K562 (cell line): ENCODE measurements at regions not wholly inside any gene's neighbourhood (a gene's known extent, or its start where the extent isn't known, plus 50 kb on each side); places are given as distances from the start of the nearest gene placed in this dataset.

ENCODE experiments used
- ATAC-seq: fragments of 200-7000 bp; cut with Tn5 transposase; 3 replicates; pipeline ENCODE4 v1.9.1; 2020; ENCODE audit warnings: moderate library complexity
- BruUV-seq: library from RNA; stranded (reverse); fragments of 400-500 nt; replicated peaks from 2 replicates; lab custom pipeline; 2021; lab: Mats Ljungman, UMichigan
- CTCF ChIA-PET: fragments of 300-600 bp; formaldehyde crosslinking; extraction: SDS; loops from one replicate; lab custom pipeline; 2021; ENCODE audit warnings: low intra/inter-chr PET ratio; lab: Yijun Ruan, JAX
- POLR2A ChIA-PET: fragments of 300-600, 350-650 bp; sonication (Branson Sonifier 250); formaldehyde crosslinking; extraction: SDS; loops from one replicate; lab custom pipeline; 2021; ENCODE audit warnings: antibody characterized with exemption, inconsistent platforms; lab: Yijun Ruan, JAX
- DNase-seq, 4 experiments: peaks; one replicate each; pipeline versions ENCODE4 v3.0.0 to v3.0.0-alpha.2; 2011 to 2018; ENCODE audit warnings: low spot score in 3 of 4, mixed read lengths in 3 of 4; ENCODE audit errors: extremely low read depth in 1 of 4
- FAIRE-seq: peaks from 2 replicates; lab custom pipeline; 2011; peaks lifted over from hg19 to GRCh38; lab: Jason Lieb, UNC
- H2AFZ ChIP-seq: 2 replicates; pipeline ENCODE4 v1.6.0; 2011; ENCODE audit warnings: low read depth, low read length, control low read depth, inconsistent platforms
- H3K27ac ChIP-seq: fragments of 200-600 bp; 3 replicates; pipeline ENCODE4 v1.8.0; 2011; ENCODE audit warnings: low read depth, mild to moderate bottlenecking, control low read depth, inconsistent platforms, low read length, moderate library complexity, mixed read lengths; ENCODE audit errors: extremely low read depth
- H3K27me3 ChIP-seq, 2 experiments: fragments of 300-600 bp in 1 of 2; 2 replicates in 1 of 2; 3 replicates in 1 of 2; pipeline versions ENCODE4 v1.6.0 to v1.8.0; 2011; ENCODE audit warnings: inconsistent platforms in 2 of 2, low read length in 2 of 2, mild to moderate bottlenecking in 1 of 2, mixed read lengths in 1 of 2, moderate library complexity in 1 of 2; ENCODE audit not compliant: control insufficient read depth in 2 of 2, insufficient read depth in 2 of 2
- H3K36me3 ChIP-seq: fragments of 300-600 bp; 3 replicates; pipeline ENCODE4 v1.8.0; 2011; ENCODE audit warnings: mild to moderate bottlenecking, low read length, inconsistent platforms; ENCODE audit not compliant: control insufficient read depth, insufficient read depth
- H3K4me1 ChIP-seq, 2 experiments: fragments of 200-600 bp in 1 of 2; replicated peaks in 1 of 2; 2 replicates in 1 of 2; 3 replicates in 1 of 2; pipeline versions ENCODE4 v1.5.1 to v1.8.0; 2011; ENCODE audit warnings: inconsistent platforms in 2 of 2, low read length in 2 of 2, mild to moderate bottlenecking in 1 of 2, mixed read lengths in 1 of 2, moderate library complexity in 1 of 2; ENCODE audit not compliant: control insufficient read depth in 2 of 2, insufficient read depth in 2 of 2
- H3K4me2 ChIP-seq: 2 replicates; pipeline ENCODE4 v1.6.1; 2011; ENCODE audit warnings: low read length, control low read depth, inconsistent platforms, mixed read lengths; ENCODE audit not compliant: insufficient read depth
- H3K4me3 ChIP-seq: fragments of 200-600 bp; sonication (generic), shearing (Covaris generic); 2 replicates; pipeline ENCODE4 v1.5.1; 2016; ENCODE audit warnings: control low read depth, inconsistent platforms
- H3K79me2 ChIP-seq: fragments of 200-600 bp; 3 replicates; pipeline ENCODE4 v1.8.0; 2011; ENCODE audit warnings: low read length, inconsistent platforms; ENCODE audit not compliant: control insufficient read depth, insufficient read depth
- H3K9ac ChIP-seq, 2 experiments: 2 replicates each; pipeline versions ENCODE4 v1.6.0 to v1.6.1; 2011; ENCODE audit warnings: low read depth in 2 of 2, low read length in 2 of 2, control low read depth in 1 of 2, inconsistent platforms in 1 of 2, mild to moderate bottlenecking in 1 of 2, mixed read lengths in 1 of 2; ENCODE audit not compliant: insufficient read depth in 1 of 2
- H3K9me1 ChIP-seq: one replicate; pipeline ENCODE4 v1.6.0; 2011; ENCODE audit warnings: inconsistent platforms, mild to moderate bottlenecking, low read length, moderate library complexity; ENCODE audit not compliant: control insufficient read depth, insufficient read depth
- H3K9me3 ChIP-seq: replicated peaks from 2 replicates; pipeline ENCODE4 v1.5.1; 2011; ENCODE audit warnings: low read depth, low read length, inconsistent platforms; ENCODE audit not compliant: control insufficient read depth, insufficient read depth
- H4K20me1 ChIP-seq: replicated peaks from 2 replicates; pipeline ENCODE4 v1.6.1; 2011; ENCODE audit warnings: low read length, inconsistent platforms, mixed read lengths; ENCODE audit not compliant: control insufficient read depth, insufficient read depth
- CTCF ChIP-seq, 3 experiments: IDR thresholded peaks in 2 of 3; conservative IDR thresholded peaks in 1 of 3; 2 replicates each; pipeline ENCODE4 v1.5.1; 2011 to 2012; ENCODE audit warnings: low read length in 3 of 3, mild to moderate bottlenecking in 3 of 3, control low read depth in 2 of 3, improper control_type of control experiment in 1 of 3, inconsistent platforms in 1 of 3, low read depth in 1 of 3, mixed read lengths in 1 of 3, moderate library complexity in 1 of 3; ENCODE audit not compliant: insufficient read depth in 2 of 3
- HDAC8 ChIP-seq: fragments of 450-650 bp; IDR thresholded peaks from 2 replicates; pipeline ENCODE4 v1.6.1; 2016; ENCODE audit warnings: mild to moderate bottlenecking, missing genetic modification characterization, moderate library complexity, missing compliant biosample characterization
- MAX ChIP-seq: sonication (generic); formaldehyde crosslinking; IDR thresholded peaks from 2 replicates; pipeline ENCODE4 v1.9.0; 2022; ENCODE audit warnings: mild to moderate bottlenecking, missing genetic modification reagents
- MEF2D ChIP-seq: conservative IDR thresholded peaks from 2 replicates; pipeline ENCODE4 v1.6.1; 2016; ENCODE audit warnings: low read depth, missing genetic modification characterization, missing compliant biosample characterization
- MTA3 ChIP-seq: fragments of 450-650 bp; formaldehyde crosslinking; IDR thresholded peaks from 2 replicates; pipeline ENCODE4 v1.6.1; 2017; ENCODE audit warnings: mild to moderate bottlenecking, borderline replicate concordance
- MYNN ChIP-seq, 2 experiments: sonication (generic); formaldehyde crosslinking in 1 of 2; IDR thresholded peaks; 2 replicates each; pipeline versions ENCODE4 v1.5.0 to v1.6.1; 2016 to 2020; ENCODE audit warnings: antibody characterized with exemption in 1 of 2, missing genetic modification reagents in 1 of 2
- POLR2AphosphoS5 ChIP-seq: IDR thresholded peaks from 2 replicates; pipeline ENCODE4 v1.6.1; 2011; ENCODE audit warnings: mild to moderate bottlenecking, low read depth, low read length, moderate library complexity; ENCODE audit not compliant: control insufficient read depth, insufficient read depth
- RFX1 ChIP-seq: fragments of 450-650 bp; IDR thresholded peaks from 2 replicates; pipeline ENCODE4 v1.6.1; 2016; ENCODE audit warnings: mild to moderate bottlenecking, moderate library complexity
- ZFP1 ChIP-seq: fragments of 450-650 bp; formaldehyde crosslinking; IDR thresholded peaks from 2 replicates; pipeline ENCODE4 v1.4.0; 2020; ENCODE audit warnings: mild to moderate bottlenecking, mixed read lengths
- ZNF24 ChIP-seq: fragments of 450-650 bp; IDR thresholded peaks from 2 replicates; pipeline ENCODE4 v1.6.1; 2016
- ZNF445 ChIP-seq: fragments of 250-450 bp; sonication (Bioruptor Pico); IDR thresholded peaks from 2 replicates; pipeline ENCODE4 v1.4.0; 2020; ENCODE audit warnings: low read depth, mild to moderate bottlenecking, moderate library complexity
- WGBS: fragments of 100-300 bp; shearing (Covaris generic); methylation state at CpG from one replicate; pipeline ENCODE4 v1.1.6; 2016; ENCODE audit warnings: low coverage, mixed read lengths; ENCODE audit not compliant: insufficient coverage; ENCODE audit errors: missing lambda C conversion rate; 5-methylcytosine and 5-hydroxymethylcytosine counted together
- in situ Hi-C: fragments of 300-500 bp; cut with MboI; formaldehyde crosslinking; loops from 4 replicates; pipeline ENCODE4 v1.15.0; 2018; ENCODE audit warnings: inconsistent platforms, mixed read lengths
- intact Hi-C: fragments of 100-400 bp; cut with micrococcal nuclease; formaldehyde crosslinking; loops from 2 replicates; pipeline ENCODE4 v1.14.2; 2022

GRCh38 chr2:228866044-228866443, 405.0 kb downstream of the PID1 start:
- FAIRE-seq (no peak), ATAC-seq (no peak), DNase-seq (no peak)
- H3K9me1 ChIP-seq = no peaks in the 10 kb centered on the region
- H4K20me1 ChIP-seq = no peaks in the 10 kb centered on the region
- ChIA-PET POLR2A (no interaction called here), CTCF (no interaction called here)
- in situ Hi-C loops = no loop called here
- H2AFZ ChIP-seq = no peak overlapping the region
- no peak overlapping the region for H3K27ac ChIP-seq
- intact Hi-C loops = no loop called here
- no peaks in the 10 kb centered on the region for H3K79me2 ChIP-seq
- H3K4me2 ChIP-seq = no peak overlapping the region
- H3K4me3 ChIP-seq = no peak overlapping the region
- TF ChIP-seq HDAC8 (no peak), MAX (CRISPR knock-in tag) (no peak), MYNN (IDR thresholded peaks at IDR 0.05) (no peak), MYNN (CRISPR knock-in tag; IDR thresholded peaks at IDR 0.05) (no peak), MEF2D (tag) (no peak), ZNF24 (no peak), POLR2AphosphoS5 (no peak), CTCF (IDR thresholded peaks at IDR 0.05 in 2 of 3, conservative IDR thresholded peaks at IDR 0.05 in 1 of 3; ENCODE audit: insufficient read depth in 2 of 3, low read depth in 1 of 3, low read length in 3 of 3) (no peak), MTA3 (no peak), ZNF445 (CRISPR knock-in tag) (no peak), ZFP1 (CRISPR knock-in tag) (no peak), RFX1 (no peak)
- 0% methylated on average over 1 of the region's 2 CpGs for WGBS
- H3K27me3 ChIP-seq = no peaks in the 10 kb centered on the region
- no peaks in the 10 kb centered on the region for H3K4me1 ChIP-seq
- no TSS peak for BruUV-seq
- no peaks in the 10 kb centered on the region for H3K9me3 ChIP-seq
- no peak overlapping the region for H3K9ac ChIP-seq
- H3K36me3 ChIP-seq = no peaks in the 10 kb centered on the region
